Prostate gland (tissue), 2 donors: ENCODE measurements at regions not wholly inside any gene's neighbourhood (a gene's known extent, or its start where the extent isn't known, plus 50 kb on each side); places are given as distances from the start of the nearest gene placed in this dataset.

Experiments
- CTCF ChIP-seq, 4 experiments: fragments of 200-600 bp in 2 of 4; fragments of 450-650 bp in 2 of 4; sonication (generic) in 2 of 4; IDR thresholded peaks; 1 replicate in 3 of 4; 2 replicates in 1 of 4; pipeline ENCODE4 v1.5.1; 2016 to 2019; ENCODE audit warnings: antibody characterized with exemption in 4 of 4, mild to moderate bottlenecking in 2 of 4, moderate library complexity in 2 of 4
- POLR2A ChIP-seq: fragments of 450-650 bp; IDR thresholded peaks from one replicate; pipeline ENCODE4 v1.6.1; 2016; ENCODE audit warnings: antibody characterized with exemption, mild to moderate bottlenecking
- POLR2AphosphoS5 ChIP-seq: sonication (generic); formaldehyde crosslinking; IDR thresholded peaks from one replicate; pipeline ENCODE4 v1.6.1; 2017; ENCODE audit warnings: antibody characterized with exemption

GRCh38 chr4:125770814-125771398 lies 456.2 kb downstream of the FAT4 start:
- TF ChIP-seq CTCF (IDR thresholded peaks at IDR 0.05): no peak
- no peak for TF ChIP-seq POLR2A
- TF ChIP-seq POLR2AphosphoS5: no peak
